GM13977 (cell line): ENCODE measurements at regions not wholly inside any gene's neighbourhood (a gene's known extent, or its start where the extent isn't known, plus 50 kb on each side); places are given as distances from the start of the nearest gene placed in this dataset.

Experiments used
- DNase-seq: peaks from one replicate; pipeline ENCODE4 v3.0.0; 2012; ENCODE audit warnings: low spot score
- in situ Hi-C: fragments of 300-500 bp; cut with MboI; formaldehyde crosslinking; loops from one replicate; pipeline ENCODE4 v1.12.0; 2022; ENCODE audit warnings: low sequenced_read_pairs, low pct_unique_long_range_greater_than_20kb, mixed read lengths, inconsistent platforms; ENCODE audit not compliant: unreplicated experiment
- TF ChIP-seq, protein P1 (sequence below): IDR thresholded peaks from 2 replicates; pipeline ENCODE4 v1.5.1; 2012; ENCODE audit warnings: mild to moderate bottlenecking, control low read depth; ENCODE audit not compliant: insufficient read depth; ENCODE audit errors: extremely low read depth, missing control alignments

DNA sequence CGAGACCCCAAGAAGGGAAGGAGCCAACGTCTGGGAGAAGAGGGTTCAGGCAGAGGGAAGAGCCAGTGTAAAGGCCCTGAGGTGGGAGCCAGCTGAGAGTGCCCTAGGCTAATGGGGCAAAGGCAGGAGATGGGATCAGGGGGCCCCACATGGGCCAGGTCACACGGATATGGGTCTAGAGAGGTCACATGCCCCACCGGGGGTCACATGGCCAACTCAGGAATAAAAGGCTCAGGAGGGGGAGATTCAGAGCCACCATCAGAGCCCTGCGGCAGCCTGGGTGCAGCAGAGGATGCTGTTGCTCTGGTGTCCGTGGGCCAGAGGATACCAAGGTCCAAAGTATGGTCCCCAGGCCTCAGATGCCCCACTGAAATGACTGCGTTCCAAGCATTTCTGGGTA, 55.3 kb upstream of the SLC6A6 start:
- in situ Hi-C loops = no loop called here

DNA sequence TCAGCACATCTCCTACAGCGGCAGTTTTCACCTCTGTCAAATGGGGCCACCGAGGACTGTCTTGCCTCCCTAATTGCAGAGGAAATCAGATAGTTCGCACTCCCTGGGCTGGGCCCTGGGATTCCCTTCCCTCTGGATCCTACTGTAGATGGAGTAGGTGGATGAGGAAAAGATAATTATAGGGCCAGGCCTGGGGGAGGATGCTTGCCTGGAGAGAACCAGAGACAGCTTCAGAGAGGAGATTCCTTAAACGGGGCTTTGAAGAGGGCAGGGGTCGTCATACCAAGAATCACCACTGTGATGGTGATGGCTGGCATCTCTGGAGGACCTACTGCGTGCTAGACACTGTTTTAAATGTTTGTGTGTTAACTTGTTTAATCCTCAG, 50.8 kb upstream of the SLC6A6 start:
- TF ChIP-seq, protein P1, sequence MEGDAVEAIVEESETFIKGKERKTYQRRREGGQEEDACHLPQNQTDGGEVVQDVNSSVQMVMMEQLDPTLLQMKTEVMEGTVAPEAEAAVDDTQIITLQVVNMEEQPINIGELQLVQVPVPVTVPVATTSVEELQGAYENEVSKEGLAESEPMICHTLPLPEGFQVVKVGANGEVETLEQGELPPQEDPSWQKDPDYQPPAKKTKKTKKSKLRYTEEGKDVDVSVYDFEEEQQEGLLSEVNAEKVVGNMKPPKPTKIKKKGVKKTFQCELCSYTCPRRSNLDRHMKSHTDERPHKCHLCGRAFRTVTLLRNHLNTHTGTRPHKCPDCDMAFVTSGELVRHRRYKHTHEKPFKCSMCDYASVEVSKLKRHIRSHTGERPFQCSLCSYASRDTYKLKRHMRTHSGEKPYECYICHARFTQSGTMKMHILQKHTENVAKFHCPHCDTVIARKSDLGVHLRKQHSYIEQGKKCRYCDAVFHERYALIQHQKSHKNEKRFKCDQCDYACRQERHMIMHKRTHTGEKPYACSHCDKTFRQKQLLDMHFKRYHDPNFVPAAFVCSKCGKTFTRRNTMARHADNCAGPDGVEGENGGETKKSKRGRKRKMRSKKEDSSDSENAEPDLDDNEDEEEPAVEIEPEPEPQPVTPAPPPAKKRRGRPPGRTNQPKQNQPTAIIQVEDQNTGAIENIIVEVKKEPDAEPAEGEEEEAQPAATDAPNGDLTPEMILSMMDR = no peak
- DNase-seq = no peak
- in situ Hi-C loops = no loop called here

More for the DNA sequence above, 55.3 kb upstream of the SLC6A6 start:
- DNase-seq = no peak
- TF ChIP-seq, protein P1 = no peak

DNA sequence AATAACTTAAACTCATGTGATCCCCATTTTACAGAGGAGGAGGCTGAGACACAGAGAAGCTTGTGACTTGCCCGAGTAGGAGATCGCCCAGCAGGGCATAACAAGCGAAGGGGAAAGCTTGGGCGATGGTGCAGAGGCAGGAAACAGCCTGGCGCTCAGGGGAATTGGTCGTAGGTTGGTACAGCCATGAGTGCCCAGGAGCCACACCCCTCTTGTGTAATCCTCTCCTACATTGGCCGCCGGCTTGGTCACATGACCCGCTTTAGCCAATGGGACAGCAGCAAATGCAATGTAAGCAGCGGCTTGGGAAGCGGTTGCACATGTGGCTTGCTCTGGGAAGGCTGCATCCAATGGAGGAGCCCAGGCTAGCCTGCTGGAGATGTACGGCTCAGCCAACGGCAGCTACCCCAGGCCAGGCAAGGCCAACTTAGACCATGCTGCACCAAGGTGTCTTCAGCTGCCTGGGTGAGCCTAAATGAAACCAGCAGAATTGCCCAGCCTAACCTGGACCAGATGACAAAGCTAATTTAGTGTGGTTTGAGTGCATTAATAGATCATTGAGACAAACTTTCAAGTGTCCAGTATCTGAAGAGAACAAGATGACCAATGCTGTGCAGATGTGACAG, 50.3 kb upstream of the SLC6A6 start:
- TF ChIP-seq, protein P1 = no peak
- in situ Hi-C loops = no loop called here
- DNase-seq = no peak
